BLaER1 (cell line): ENCODE measurements at regions not wholly inside any gene's neighbourhood (a gene's known extent, or its start where the extent isn't known, plus 50 kb on each side); places are given as distances from the start of the nearest gene placed in this dataset.
"Not testable (repeated sequence)": the region's sequence is repeated elsewhere in the genome, so short reads cannot be mapped to it uniquely, and the experiment has no call there.

Experiments
- H3K27ac ChIP-seq: shearing (Covaris generic); formaldehyde crosslinking; 2 replicates; pipeline ENCODE4 v1.8.1; 2022
- H3K27me3 ChIP-seq: shearing (Covaris generic); formaldehyde crosslinking; 2 replicates; pipeline ENCODE4 v1.8.1; 2022
- H3K36me3 ChIP-seq: shearing (Covaris generic); formaldehyde crosslinking; 2 replicates; pipeline ENCODE4 v1.8.1; 2022
- H3K4me1 ChIP-seq: shearing (Covaris generic); formaldehyde crosslinking; 2 replicates; pipeline ENCODE4 v1.8.1; 2022
- H3K4me2 ChIP-seq: shearing (Covaris generic); formaldehyde crosslinking; 2 replicates; pipeline ENCODE4 v1.8.1; 2022
- H3K4me3 ChIP-seq: shearing (Covaris generic); formaldehyde crosslinking; 2 replicates; pipeline ENCODE4 v1.8.1; 2022
- H3K9ac ChIP-seq: shearing (Covaris generic); formaldehyde crosslinking; 2 replicates; pipeline ENCODE4 v1.8.1; 2022
- H3K9me3 ChIP-seq: shearing (Covaris generic); formaldehyde crosslinking; 2 replicates; pipeline ENCODE4 v1.8.1; 2022
- H4K20me1 ChIP-seq: shearing (Covaris generic); formaldehyde crosslinking; 2 replicates; pipeline ENCODE4 v1.8.1; 2022
- Cebpa-rat ChIP-seq: shearing (Covaris generic); IDR thresholded peaks from 2 replicates; pipeline ENCODE4 v1.8.1; 2022

- Histone ChIP-seq H3K9me3 (no peaks in the 10 kb centered on the region), H3K4me3 (no peak overlapping the region), H3K27me3 (no peaks in the 10 kb centered on the region), H4K20me1 (no peaks in the 10 kb centered on the region), H3K4me2 (no peak overlapping the region), H3K4me1 (no peaks in the 10 kb centered on the region), H3K27ac (no peak overlapping the region), H3K9ac (no peak overlapping the region), H3K36me3 (no peaks in the 10 kb centered on the region)
- no peak for TF ChIP-seq Cebpa-rat
Observed at GRCh38 chr3:165636684-165637015, 200.6 kb downstream of the BCHE start.

GRCh38 chr3:165635791-165636683 lies 201.2 kb downstream of the BCHE start:
- Histone ChIP-seq H4K20me1 (no peaks in the 10 kb centered on the region), H3K36me3 (no peaks in the 10 kb centered on the region), H3K4me1 (no peaks in the 10 kb centered on the region), H3K9ac (no peak overlapping the region), H3K9me3 (no peaks in the 10 kb centered on the region), H3K4me2 (no peak overlapping the region), H3K27me3 (no peaks in the 10 kb centered on the region), H3K27ac (no peak overlapping the region), H3K4me3 (no peak overlapping the region)
- no peak for TF ChIP-seq Cebpa-rat

- no peak overlapping the region for H3K27ac ChIP-seq
- no peak for TF ChIP-seq Cebpa-rat
Observed at GRCh38 chr3:165624761-165625160, 212.5 kb downstream of the BCHE start.

GRCh38 chr3:165622356-165622755 lies 214.9 kb downstream of the BCHE start:
- Histone ChIP-seq H3K9me3 (no peaks in the 10 kb centered on the region), H3K27me3 (no peaks in the 10 kb centered on the region), H4K20me1 (no peaks in the 10 kb centered on the region), H3K4me3 (no peak overlapping the region), H3K4me2 (no peak overlapping the region), H3K36me3 (no peaks in the 10 kb centered on the region), H3K4me1 (no peaks in the 10 kb centered on the region), H3K9ac (no peak overlapping the region), H3K27ac (no peak overlapping the region)
- no peak for TF ChIP-seq Cebpa-rat

More at GRCh38 chr3:165624761-165625160, 212.5 kb downstream of the BCHE start:
- no peak overlapping the region for H3K4me3 ChIP-seq
- no peaks in the 10 kb centered on the region for H3K27me3 ChIP-seq
- no peak overlapping the region for H3K9ac ChIP-seq
- H3K36me3 ChIP-seq, result no peaks in the 10 kb centered on the region
- no peak overlapping the region for H3K4me2 ChIP-seq
- H4K20me1 ChIP-seq, result no peaks in the 10 kb centered on the region
- H3K4me1 ChIP-seq, result no peaks in the 10 kb centered on the region
- no peaks in the 10 kb centered on the region for H3K9me3 ChIP-seq

- H3K4me1 ChIP-seq, result no peaks in the 10 kb centered on the region
- H3K4me2 ChIP-seq, result no peak overlapping the region
Observed at GRCh38 chr3:165619069-165619468, 218.2 kb downstream of the BCHE start.

GRCh38 chr3:165617134-165617533 lies 220.1 kb downstream of the BCHE start:
- no peaks in the 10 kb centered on the region for H3K36me3 ChIP-seq
- H3K4me3 ChIP-seq, result no peak overlapping the region
- no peaks in the 10 kb centered on the region for H3K27me3 ChIP-seq
- no peaks in the 10 kb centered on the region for H3K4me1 ChIP-seq
- no peaks in the 10 kb centered on the region for H3K9me3 ChIP-seq
- H3K9ac ChIP-seq, result no peak overlapping the region
- TF ChIP-seq Cebpa-rat, result no peak
- H3K27ac ChIP-seq, result no peak overlapping the region
- no peaks in the 10 kb centered on the region for H4K20me1 ChIP-seq
- no peak overlapping the region for H3K4me2 ChIP-seq

More at GRCh38 chr3:165619069-165619468, 218.2 kb downstream of the BCHE start:
- H3K27me3 ChIP-seq, result no peaks in the 10 kb centered on the region
- no peak overlapping the region for H3K4me3 ChIP-seq
- no peak overlapping the region for H3K27ac ChIP-seq
- H3K36me3 ChIP-seq, result no peaks in the 10 kb centered on the region
- no peaks in the 10 kb centered on the region for H3K9me3 ChIP-seq
- H3K9ac ChIP-seq, result no peak overlapping the region
- H4K20me1 ChIP-seq, result no peaks in the 10 kb centered on the region
- TF ChIP-seq Cebpa-rat, result no peak

- Histone ChIP-seq H3K4me2 (no peak overlapping the region), H3K36me3 (no peaks in the 10 kb centered on the region), H3K4me3 (no peak overlapping the region), H3K27ac (no peak overlapping the region), H3K9me3 (no peaks in the 10 kb centered on the region), H4K20me1 (no peaks in the 10 kb centered on the region), H3K27me3 (no peaks in the 10 kb centered on the region), H3K4me1 (no peaks in the 10 kb centered on the region), H3K9ac (no peak overlapping the region)
- no peak for TF ChIP-seq Cebpa-rat
Observed at GRCh38 chr3:165614337-165614736, 222.9 kb downstream of the BCHE start.

GRCh38 chr3:165613014-165613413 lies 224.2 kb downstream of the BCHE start:
- Histone ChIP-seq H3K27ac (no peak overlapping the region), H3K4me1 (no peaks in the 10 kb centered on the region), H3K4me3 (no peak overlapping the region), H3K9me3 (no peaks in the 10 kb centered on the region), H3K9ac (no peak overlapping the region), H3K27me3 (no peaks in the 10 kb centered on the region), H3K4me2 (no peak overlapping the region), H3K36me3 (no peaks in the 10 kb centered on the region), H4K20me1 (no peaks in the 10 kb centered on the region)
- no peak for TF ChIP-seq Cebpa-rat

GRCh38 chr3:165607221-165607620 lies 230.0 kb downstream of the BCHE start:
- no peak for TF ChIP-seq Cebpa-rat
- Histone ChIP-seq H3K4me2 (no peak overlapping the region), H3K36me3 (no peaks in the 10 kb centered on the region), H3K9ac (no peak overlapping the region), H3K9me3 (no peaks in the 10 kb centered on the region), H4K20me1 (no peaks in the 10 kb centered on the region), H3K4me3 (no peak overlapping the region), H3K27ac (no peak overlapping the region), H3K27me3 (no peaks in the 10 kb centered on the region), H3K4me1 (no peaks in the 10 kb centered on the region)

- no peaks in the 10 kb centered on the region for H3K36me3 ChIP-seq
- no peaks in the 10 kb centered on the region for H3K27me3 ChIP-seq
- H4K20me1 ChIP-seq, result no peaks in the 10 kb centered on the region
- no peak for TF ChIP-seq Cebpa-rat
- no peak overlapping the region for H3K27ac ChIP-seq
- H3K9ac ChIP-seq, result no peak overlapping the region
- no peaks in the 10 kb centered on the region for H3K9me3 ChIP-seq
- no peak overlapping the region for H3K4me3 ChIP-seq
- H3K4me1 ChIP-seq, result no peaks in the 10 kb centered on the region
- H3K4me2 ChIP-seq, result no peak overlapping the region
Observed at GRCh38 chr3:165603196-165603595, 234.0 kb downstream of the BCHE start.

GRCh38 chr3:165572566-165572965 lies 264.7 kb downstream of the BCHE start:
- not testable (repeated sequence) for H4K20me1 ChIP-seq, H3K27me3 ChIP-seq, H3K36me3 ChIP-seq, H3K4me3 ChIP-seq, H3K9ac ChIP-seq, H3K4me2 ChIP-seq, H3K4me1 ChIP-seq, H3K9me3 ChIP-seq, H3K27ac ChIP-seq
